HG03565 (cell line): ENCODE measurements at regions not wholly inside any gene's neighbourhood (a gene's known extent, or its start where the extent isn't known, plus 50 kb on each side); places are given as distances from the start of the nearest gene placed in this dataset.

Experiments
- ATAC-seq: cut with Tn5 transposase; IDR thresholded peaks from one replicate; pipeline ENCODE4 v1.9.1; 2021; ENCODE audit warnings: mild to moderate bottlenecking, moderate library complexity; ENCODE audit not compliant: unreplicated experiment

- ATAC-seq: no peak
These were observed 199.3 kb downstream of the TFAP2C start for GRCh38 chr20:56828402-56828801.

- ATAC-seq: no peak
These were observed 200.8 kb downstream of the TFAP2C start for GRCh38 chr20:56829788-56830385.

- no peak for ATAC-seq
These were observed 202.7 kb downstream of the TFAP2C start for GRCh38 chr20:56831795-56832194.

- no peak for ATAC-seq
These were observed 204.3 kb downstream of the TFAP2C start for GRCh38 chr20:56833427-56833826.

GRCh38 chr20:56835829-56836550, 206.9 kb downstream of the TFAP2C start:
- ATAC-seq: no peak

- no peak for ATAC-seq
These were observed 210.1 kb downstream of the TFAP2C start for GRCh38 chr20:56839222-56839621.

GRCh38 chr20:56839786-56840185, 210.7 kb downstream of the TFAP2C start:
- no peak for ATAC-seq

GRCh38 chr20:56840716-56841261, 211.7 kb downstream of the TFAP2C start:
- ATAC-seq: no peak

GRCh38 chr20:56841346-56841908, 212.3 kb downstream of the TFAP2C start:
- ATAC-seq: no peak

GRCh38 chr20:56842056-56842455, 212.9 kb downstream of the TFAP2C start:
- ATAC-seq: no peak

GRCh38 chr20:56843386-56843785, 214.3 kb downstream of the TFAP2C start:
- ATAC-seq: no peak

GRCh38 chr20:56843817-56844216, 214.7 kb downstream of the TFAP2C start:
- no peak for ATAC-seq

- ATAC-seq: no peak
These were observed 216.5 kb downstream of the TFAP2C start for GRCh38 chr20:56845546-56846086.

GRCh38 chr20:56848561-56848960, 219.5 kb downstream of the TFAP2C start:
- no peak for ATAC-seq

GRCh38 chr20:56851552-56851951, 222.4 kb downstream of the TFAP2C start:
- no peak for ATAC-seq

- no peak for ATAC-seq
These were observed 226.6 kb downstream of the TFAP2C start for GRCh38 chr20:56855708-56856107.

GRCh38 chr20:56857950-56858349, 228.8 kb downstream of the TFAP2C start:
- ATAC-seq: no peak

GRCh38 chr20:56859039-56859800, 230.1 kb downstream of the TFAP2C start:
- no peak for ATAC-seq

- ATAC-seq: no peak
These were observed 230.7 kb downstream of the TFAP2C start for GRCh38 chr20:56859801-56860261.

GRCh38 chr20:56860413-56860812, 231.3 kb downstream of the TFAP2C start:
- no peak for ATAC-seq

GRCh38 chr20:56861590-56861989, 232.5 kb downstream of the TFAP2C start:
- ATAC-seq: no peak
